BLaER1 treated with 17β-estradiol and CSF1 and Interleukin-3, amounts not matched to agents 10 nM and 100 nM (cell line): ENCODE measurements at regions not wholly inside any gene's neighbourhood (a gene's known extent, or its start where the extent isn't known, plus 50 kb on each side); places are given as distances from the start of the nearest gene placed in this dataset.
"Not testable (repeated sequence)": the region's sequence is repeated elsewhere in the genome, so short reads cannot be mapped to it uniquely, and the experiment has no call there.

Source experiments
- H3K27ac ChIP-seq, 11 experiments: shearing (Covaris generic); formaldehyde crosslinking; 2 replicates each; pipeline ENCODE4 v1.8.1; 2022
- H3K27me3 ChIP-seq, 11 experiments: shearing (Covaris generic); formaldehyde crosslinking; 2 replicates each; pipeline ENCODE4 v1.8.1; 2022
- H3K36me3 ChIP-seq, 11 experiments: shearing (Covaris generic); formaldehyde crosslinking; 2 replicates each; pipeline ENCODE4 v1.8.1; 2022
- H3K4me1 ChIP-seq, 10 experiments: shearing (Covaris generic); formaldehyde crosslinking; 2 replicates each; pipeline ENCODE4 v1.8.1; 2022
- H3K4me2 ChIP-seq, 11 experiments: shearing (Covaris generic); formaldehyde crosslinking; 2 replicates each; pipeline ENCODE4 v1.8.1; 2022
- H3K4me3 ChIP-seq, 10 experiments: shearing (Covaris generic); formaldehyde crosslinking; 2 replicates each; pipeline ENCODE4 v1.8.1; 2022
- H3K9ac ChIP-seq, 11 experiments: shearing (Covaris generic); formaldehyde crosslinking; 2 replicates each; pipeline ENCODE4 v1.8.1; 2022
- H3K9me3 ChIP-seq, 11 experiments: shearing (Covaris generic); formaldehyde crosslinking; replicated peaks in 1 of 11; 2 replicates each; pipeline ENCODE4 v1.8.1; 2022
- H4K20me1 ChIP-seq, 11 experiments: shearing (Covaris generic); formaldehyde crosslinking; 2 replicates each; pipeline ENCODE4 v1.8.1; 2022
- Cebpa-rat ChIP-seq, 11 experiments: shearing (Covaris generic); IDR thresholded peaks; 2 replicates each; pipeline ENCODE4 v1.8.1; 2022

GRCh38 chr10:125535559-125535958 is 147.4 kb downstream of the TEX36 start:
- peaks cover 0 to 14% (median 0%) of the 10 kb centered on the region in 11 experiments; a peak in 2 of 22 replicates for H3K9me3 ChIP-seq
- no peak overlapping the region for H3K27ac ChIP-seq
- no peak for TF ChIP-seq Cebpa-rat (IDR thresholded peaks at IDR 0.05)
- H3K4me1 ChIP-seq: peaks cover 0 to 13% (median 9%) of the 10 kb centered on the region in 10 experiments; a peak in 14 of 20 replicates
- no peak overlapping the region for H3K4me2 ChIP-seq
- H4K20me1 ChIP-seq: no peaks in the 10 kb centered on the region; a peak in 1 of 22 replicates
- H3K4me3 ChIP-seq: no peak overlapping the region
- H3K36me3 ChIP-seq: no peaks in the 10 kb centered on the region
- no peaks in the 10 kb centered on the region for H3K27me3 ChIP-seq
- no peak overlapping the region for H3K9ac ChIP-seq

GRCh38 chr10:125534515-125534914 is 148.4 kb downstream of the TEX36 start:
- Histone ChIP-seq H4K20me1 (no peaks in the 10 kb centered on the region; a peak in 1 of 22 replicates), H3K9me3 (peaks cover 0 to 14% (median 0%) of the 10 kb centered on the region in 11 experiments; a peak in 2 of 22 replicates), H3K4me3 (no peak overlapping the region), H3K4me1 (peaks cover 0 to 13% (median 9%) of the 10 kb centered on the region in 10 experiments; a peak in 14 of 20 replicates), H3K27ac (no peak overlapping the region), H3K27me3 (no peaks in the 10 kb centered on the region), H3K4me2 (peak overlapping the region in 2 of 11 experiments; percentile 53 to 64; a peak in 3 of 22 replicates), H3K36me3 (no peaks in the 10 kb centered on the region), H3K9ac (no peak overlapping the region)
- no peak for TF ChIP-seq Cebpa-rat (IDR thresholded peaks at IDR 0.05)

DNA sequence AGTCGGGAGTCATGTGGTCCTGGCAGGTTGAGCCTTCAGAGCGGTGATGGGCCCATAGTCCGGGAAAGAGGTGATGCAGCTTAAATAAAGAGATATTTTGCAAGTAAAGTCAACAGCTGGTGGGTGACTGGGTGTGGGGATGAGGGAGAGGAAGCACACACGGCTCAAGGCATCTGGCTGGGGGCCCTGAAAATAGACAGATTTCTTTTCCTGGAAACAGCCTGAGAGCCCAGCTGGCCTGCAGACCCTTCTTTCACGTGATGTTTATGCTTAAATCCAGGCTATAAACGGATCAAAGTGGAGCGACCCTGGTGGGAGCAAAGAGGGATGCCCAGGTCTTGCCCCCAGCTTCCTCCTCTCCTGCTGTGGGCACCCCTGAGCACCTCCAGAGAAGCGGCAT is 149.1 kb downstream of the TEX36 start:
- TF ChIP-seq Cebpa-rat (IDR thresholded peaks at IDR 0.05): no peak
- Histone ChIP-seq H3K9me3 (peaks cover 0 to 14% (median 0%) of the 10 kb centered on the region in 11 experiments; a peak in 2 of 22 replicates), H3K9ac (no peak overlapping the region), H3K4me2 (peak overlapping the region in 9 of 11 experiments; percentile 5 to 67 (median 52); a peak in 17 of 22 replicates), H3K4me1 (peaks cover 0 to 13% (median 9%) of the 10 kb centered on the region in 10 experiments; a peak in 14 of 20 replicates), H3K27me3 (no peaks in the 10 kb centered on the region), H4K20me1 (no peaks in the 10 kb centered on the region; a peak in 1 of 22 replicates), H3K36me3 (no peaks in the 10 kb centered on the region), H3K4me3 (no peak overlapping the region), H3K27ac (no peak overlapping the region)

GRCh38 chr10:125531465-125531864 is 151.5 kb downstream of the TEX36 start:
- no peak overlapping the region for H3K27ac ChIP-seq
- no peak overlapping the region for H3K9ac ChIP-seq
- peaks cover 0 to 14% (median 0%) of the 10 kb centered on the region in 11 experiments; a peak in 2 of 22 replicates for H3K9me3 ChIP-seq
- H3K36me3 ChIP-seq: no peaks in the 10 kb centered on the region
- H3K4me2 ChIP-seq: no peak overlapping the region
- TF ChIP-seq Cebpa-rat (IDR thresholded peaks at IDR 0.05): no peak
- no peaks in the 10 kb centered on the region; a peak in 1 of 22 replicates for H4K20me1 ChIP-seq
- peaks cover 0 to 13% (median 9%) of the 10 kb centered on the region in 10 experiments; a peak in 14 of 20 replicates for H3K4me1 ChIP-seq
- H3K27me3 ChIP-seq: no peaks in the 10 kb centered on the region
- H3K4me3 ChIP-seq: no peak overlapping the region

- Histone ChIP-seq H3K36me3 (no peaks in the 10 kb centered on the region), H3K9me3 (peaks cover 0 to 15% (median 6%) of the 10 kb centered on the region in 11 experiments; a peak in 14 of 22 replicates), H3K27ac (no peak overlapping the region)
Measured at GRCh38 chr10:125523347-125523746, 159.6 kb downstream of the TEX36 start.

DNA sequence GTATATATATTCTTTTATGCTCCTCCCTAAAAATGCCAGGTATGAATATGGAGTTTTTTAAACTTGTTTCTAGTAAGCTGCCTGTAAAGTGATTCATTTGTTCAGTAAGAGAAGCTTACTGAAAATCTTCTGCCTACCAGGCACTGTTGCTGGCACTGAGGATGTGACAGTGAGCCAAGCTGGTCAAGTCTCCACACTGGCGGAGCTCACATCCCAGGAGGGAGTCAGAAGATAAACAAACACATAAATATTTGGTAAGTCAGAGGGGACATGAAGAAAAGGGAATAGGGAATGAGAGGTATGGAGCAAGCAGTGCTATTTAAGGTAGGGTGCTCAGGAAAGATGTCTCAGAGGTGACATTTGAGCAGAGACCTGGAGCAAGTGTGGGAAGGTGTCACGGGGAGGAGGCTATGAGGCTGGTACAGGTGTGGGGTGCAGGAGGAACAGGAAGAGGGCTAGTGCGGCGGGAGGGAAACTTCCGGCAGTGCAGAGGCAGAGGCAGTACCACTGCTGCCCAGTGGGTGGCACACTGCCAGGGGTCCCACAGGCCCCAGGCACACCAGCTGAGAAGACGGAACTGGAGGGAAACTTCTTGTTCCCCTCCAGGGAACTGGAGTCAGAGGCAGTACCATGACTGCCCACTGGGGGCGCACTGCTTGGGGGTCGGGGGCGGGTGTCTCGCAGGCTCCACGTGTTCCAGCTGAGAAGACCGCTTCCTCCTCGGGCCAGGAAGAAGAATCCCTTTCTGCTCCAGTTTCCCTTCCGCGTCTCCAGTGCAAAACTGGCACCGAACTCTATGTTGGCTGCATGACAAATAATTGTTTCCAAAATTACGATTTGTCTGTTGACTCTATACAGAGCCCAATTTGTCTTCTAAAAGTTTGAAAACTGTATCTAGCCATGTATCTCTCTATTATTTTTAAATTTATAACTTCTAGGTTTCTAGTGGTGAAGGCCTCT is 161.0 kb downstream of the TEX36 start:
- no peak overlapping the region for H3K9ac ChIP-seq
- no peaks in the 10 kb centered on the region for H3K27me3 ChIP-seq
- TF ChIP-seq Cebpa-rat (IDR thresholded peaks at IDR 0.05): no peak
- H3K4me1 ChIP-seq: peaks cover 0 to 3% (median 0%) of the 10 kb centered on the region in 10 experiments; a peak in 1 of 20 replicates
- no peak overlapping the region for H3K4me2 ChIP-seq
- H4K20me1 ChIP-seq: no peaks in the 10 kb centered on the region
- peaks cover 0 to 18% (median 6%) of the 10 kb centered on the region in 11 experiments; a peak in 14 of 22 replicates for H3K9me3 ChIP-seq
- H3K27ac ChIP-seq: no peak overlapping the region
- no peaks in the 10 kb centered on the region for H3K36me3 ChIP-seq
- no peak overlapping the region for H3K4me3 ChIP-seq

More at GRCh38 chr10:125523347-125523746, 159.6 kb downstream of the TEX36 start:
- Histone ChIP-seq H4K20me1 (no peaks in the 10 kb centered on the region), H3K4me1 (no peaks in the 10 kb centered on the region), H3K4me3 (no peak overlapping the region), H3K9ac (no peak overlapping the region), H3K27me3 (no peaks in the 10 kb centered on the region), H3K4me2 (no peak overlapping the region)
- TF ChIP-seq Cebpa-rat (IDR thresholded peaks at IDR 0.05): no peak

DNA sequence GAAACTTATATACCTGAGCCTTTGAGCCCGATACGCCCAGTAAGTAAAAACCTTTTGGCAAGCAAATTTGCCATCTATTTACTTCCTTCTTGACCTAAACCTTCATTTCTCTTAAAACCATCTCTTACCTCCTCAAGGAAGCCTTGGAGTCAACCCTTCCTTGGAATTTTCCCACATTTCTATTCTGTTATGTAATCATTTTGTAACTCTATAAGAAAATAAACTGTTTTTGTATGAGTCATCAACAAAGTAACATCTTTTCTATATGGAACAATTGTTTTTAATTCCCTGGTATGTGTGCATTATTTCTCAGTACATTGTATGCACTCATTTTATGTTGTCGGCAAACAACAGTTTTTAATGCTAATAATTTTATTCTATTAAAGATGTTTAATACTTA is 162.0 kb downstream of the TEX36 start:
- Histone ChIP-seq H3K4me3 (no peak overlapping the region), H3K27me3 (no peaks in the 10 kb centered on the region), H3K27ac (no peak overlapping the region), H3K4me2 (no peak overlapping the region), H3K9ac (no peak overlapping the region), H3K9me3 (peaks cover 0 to 18% (median 6%) of the 10 kb centered on the region in 11 experiments; a peak in 14 of 22 replicates), H4K20me1 (no peaks in the 10 kb centered on the region), H3K4me1 (peaks cover 0 to 6% (median 0%) of the 10 kb centered on the region in 10 experiments; a peak in 1 of 20 replicates), H3K36me3 (no peaks in the 10 kb centered on the region)
- no peak for TF ChIP-seq Cebpa-rat (IDR thresholded peaks at IDR 0.05)

- H3K4me2 ChIP-seq, H3K27ac ChIP-seq, H3K36me3 ChIP-seq, H4K20me1 ChIP-seq, H3K27me3 ChIP-seq, H3K9ac ChIP-seq, H3K4me3 ChIP-seq: not testable (repeated sequence)
- peaks cover 5 to 18% (median 14%) of the 10 kb centered on the region in 10 experiments; a peak in 15 of 20 replicates for H3K4me1 ChIP-seq
- H3K9me3 ChIP-seq: peaks cover 0 to 18% (median 6%) of the 10 kb centered on the region in 11 experiments; a peak in 14 of 22 replicates
Measured at GRCh38 chr10:125518397-125518796, 164.6 kb downstream of the TEX36 start.

DNA sequence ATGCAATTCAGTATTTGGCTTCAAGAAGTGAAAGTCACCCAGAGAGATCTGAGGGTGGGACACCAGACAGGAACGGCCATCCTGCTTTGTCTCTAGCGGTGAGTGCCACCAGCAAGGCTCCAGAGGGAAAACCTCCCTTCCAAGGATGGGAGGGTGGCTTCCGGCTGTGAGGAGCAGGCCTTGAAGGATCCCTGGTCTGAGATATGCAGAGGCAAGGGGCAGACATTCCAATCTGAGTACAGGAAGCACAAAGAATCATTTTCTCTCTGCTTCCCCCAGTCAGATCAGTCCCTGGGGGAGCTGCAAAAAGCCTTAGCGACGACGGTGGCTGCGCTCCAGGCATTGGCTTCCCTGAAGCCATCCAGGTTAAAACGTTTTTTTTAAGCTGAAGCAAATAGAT is 167.4 kb downstream of the TEX36 start:
- Histone ChIP-seq H3K4me2 (0 out of 22 replicates have a peak overlapping the region, but pooled peaks of 2 of the 11 experiments have one; percentile 0 to 15), H3K27ac (no peak overlapping the region), H3K4me1 (peaks cover 5 to 18% (median 14%) of the 10 kb centered on the region in 10 experiments; a peak in 15 of 20 replicates), H3K9me3 (peaks cover 0 to 13% (median 6%) of the 10 kb centered on the region in 11 experiments; a peak in 13 of 22 replicates), H3K36me3 (no peaks in the 10 kb centered on the region), H3K9ac (no peak overlapping the region), H3K4me3 (no peak overlapping the region), H3K27me3 (no peaks in the 10 kb centered on the region), H4K20me1 (no peaks in the 10 kb centered on the region)
- no peak for TF ChIP-seq Cebpa-rat (IDR thresholded peaks at IDR 0.05)
